NCI-H748 (cell line): ENCODE measurements at regions not wholly inside any gene's neighbourhood (a gene's known extent, or its start where the extent isn't known, plus 50 kb on each side); places are given as distances from the start of the nearest gene placed in this dataset.
A peak's percentile ranks its signal among the peaks of the same experiment; 100 is the strongest.

Source experiments
- DNase-seq: peaks from one replicate; lab custom pipeline; 2025; ENCODE audit not compliant: unreplicated experiment; lab: John Stamatoyannopoulos, UW

DNA sequence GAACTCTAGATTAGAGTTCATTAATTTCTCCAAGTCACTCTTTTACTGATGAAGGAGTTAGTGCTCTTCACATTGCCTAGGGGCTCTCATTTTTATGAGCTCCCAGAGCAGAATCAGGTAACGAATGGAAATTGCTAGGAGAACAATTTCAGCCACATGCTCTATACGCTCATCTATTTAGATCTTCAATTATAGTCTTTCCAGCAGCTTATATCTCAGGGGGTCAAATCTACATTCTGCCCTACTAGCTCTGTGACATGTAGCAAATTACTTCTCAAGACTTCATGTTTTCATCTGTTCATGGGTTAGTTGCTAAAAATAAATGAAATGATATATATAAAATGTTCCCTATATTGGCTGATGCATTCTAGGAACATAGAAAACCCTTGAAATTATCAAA, 183.6 kb downstream of the PLPP3 start:
- no peak for DNase-seq

- DNase-seq: no peak
These were observed 185.1 kb downstream of the PLPP3 start for GRCh38 chr1:56394298-56394697.

GRCh38 chr1:56390934-56391731, 188.2 kb downstream of the PLPP3 start:
- DNase-seq: no peak

DNA sequence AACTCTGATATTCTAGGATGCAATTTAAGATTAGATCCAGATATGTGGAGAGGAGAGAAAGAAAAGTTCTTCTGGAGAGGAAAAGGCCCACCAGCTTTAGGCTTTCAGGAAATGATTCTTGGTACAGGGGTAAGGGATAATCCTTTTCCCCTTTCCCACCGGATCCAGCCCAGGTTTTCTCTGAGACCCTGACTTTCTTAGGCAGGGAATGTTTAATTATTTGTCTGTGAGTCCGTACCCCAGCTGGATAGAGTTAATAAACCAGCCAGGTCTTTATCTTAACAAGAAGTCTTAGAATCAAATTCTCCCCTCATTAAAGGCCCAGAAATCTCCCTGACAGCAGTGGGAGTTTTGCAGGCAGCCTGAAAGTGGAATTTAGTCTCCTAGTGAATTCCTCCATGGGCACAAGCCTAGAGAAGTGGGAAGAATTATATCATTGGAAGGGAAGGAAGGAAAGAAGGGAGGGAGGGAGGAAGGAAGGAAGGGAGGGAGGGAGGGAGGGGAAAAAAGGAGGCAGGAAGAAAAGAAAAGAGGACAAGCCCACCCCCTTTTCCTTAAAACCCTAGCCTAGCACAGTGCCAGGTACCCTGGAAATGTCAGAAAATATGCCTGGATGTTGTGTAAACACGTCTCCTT, 189.0 kb downstream of the PLPP3 start:
- DNase-seq: no peak

DNA sequence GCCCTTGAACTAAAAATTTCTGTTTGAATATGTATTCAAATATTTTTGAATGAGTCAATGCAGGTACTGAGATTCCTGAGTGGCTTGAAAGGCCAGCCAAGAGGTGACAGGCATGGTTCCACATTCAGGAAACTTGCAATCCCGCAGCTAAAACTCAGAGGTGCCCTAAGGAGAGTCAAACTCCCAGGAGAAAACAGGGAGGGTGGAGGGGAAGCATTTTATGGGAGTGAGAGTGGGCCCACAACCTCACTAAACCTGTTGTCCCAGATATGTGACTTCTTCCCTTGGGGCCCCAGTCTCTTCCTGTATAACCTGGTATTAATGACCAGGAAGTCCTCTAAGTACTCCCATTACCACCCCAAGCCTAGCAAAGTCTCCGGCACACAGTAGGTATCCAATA, 189.6 kb downstream of the PLPP3 start:
- no peak for DNase-seq

GRCh38 chr1:56387071-56387740, 192.2 kb downstream of the PLPP3 start:
- DNase-seq: no peak

DNA sequence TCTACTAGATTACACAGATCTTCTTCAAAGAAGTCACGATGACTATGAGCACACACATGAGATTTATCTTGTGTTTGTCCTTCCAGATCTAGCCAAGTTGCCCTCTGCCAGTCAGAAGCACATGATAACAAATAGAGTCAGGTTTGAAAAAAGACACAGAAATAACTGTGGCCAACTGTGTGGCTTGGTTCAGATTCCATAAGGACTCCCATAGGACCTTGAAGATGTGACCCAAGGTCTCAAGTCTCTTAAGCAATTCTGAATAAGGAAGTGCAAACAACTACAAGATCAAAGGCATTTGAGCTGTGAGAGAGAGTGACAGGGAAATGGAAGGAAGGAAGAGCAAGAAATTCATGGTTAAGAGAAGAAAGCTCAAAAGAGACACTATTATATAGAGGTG, 194.0 kb downstream of the PLPP3 start:
- DNase-seq: no peak

DNA sequence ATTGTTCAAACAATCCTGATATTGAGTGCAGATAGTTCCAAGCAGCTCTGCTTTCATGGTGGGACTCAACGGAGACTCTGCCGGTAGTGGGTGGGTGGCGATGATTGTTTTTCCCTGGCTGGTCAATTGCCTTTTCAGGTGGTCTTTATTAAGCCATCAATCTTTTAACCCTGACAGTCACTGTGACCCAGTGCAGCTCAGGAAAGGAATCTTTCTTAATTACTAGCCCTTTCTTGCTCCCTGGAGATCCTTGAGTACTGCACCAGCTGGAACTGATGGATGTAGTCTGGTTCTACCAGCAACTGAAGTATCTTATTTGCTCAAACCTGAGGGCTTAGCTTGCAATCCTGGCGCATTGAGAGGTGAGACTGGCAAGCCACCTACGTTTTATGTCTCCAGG, 196.4 kb downstream of the PLPP3 start:
- DNase-seq: peak; percentile 14

DNA sequence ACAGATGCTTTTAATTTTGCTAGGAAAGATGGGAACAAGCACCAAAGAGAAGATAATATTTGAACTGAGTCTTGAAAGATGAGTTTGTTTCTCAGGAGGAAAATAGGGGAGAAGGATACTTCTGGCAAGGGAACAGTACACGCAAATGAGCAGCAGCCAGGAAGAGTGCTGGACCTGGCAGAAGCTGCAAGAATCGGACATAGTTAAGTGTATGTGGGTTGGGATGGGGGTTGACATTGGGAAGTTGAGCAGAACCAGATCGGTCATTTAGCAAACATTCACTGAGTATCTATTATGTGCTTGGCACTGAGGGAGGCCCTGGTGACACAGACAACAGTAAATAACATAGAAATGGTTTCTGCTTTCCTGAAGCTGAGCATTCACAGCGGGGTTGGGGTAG, 198.8 kb downstream of the PLPP3 start:
- DNase-seq: no peak

DNA sequence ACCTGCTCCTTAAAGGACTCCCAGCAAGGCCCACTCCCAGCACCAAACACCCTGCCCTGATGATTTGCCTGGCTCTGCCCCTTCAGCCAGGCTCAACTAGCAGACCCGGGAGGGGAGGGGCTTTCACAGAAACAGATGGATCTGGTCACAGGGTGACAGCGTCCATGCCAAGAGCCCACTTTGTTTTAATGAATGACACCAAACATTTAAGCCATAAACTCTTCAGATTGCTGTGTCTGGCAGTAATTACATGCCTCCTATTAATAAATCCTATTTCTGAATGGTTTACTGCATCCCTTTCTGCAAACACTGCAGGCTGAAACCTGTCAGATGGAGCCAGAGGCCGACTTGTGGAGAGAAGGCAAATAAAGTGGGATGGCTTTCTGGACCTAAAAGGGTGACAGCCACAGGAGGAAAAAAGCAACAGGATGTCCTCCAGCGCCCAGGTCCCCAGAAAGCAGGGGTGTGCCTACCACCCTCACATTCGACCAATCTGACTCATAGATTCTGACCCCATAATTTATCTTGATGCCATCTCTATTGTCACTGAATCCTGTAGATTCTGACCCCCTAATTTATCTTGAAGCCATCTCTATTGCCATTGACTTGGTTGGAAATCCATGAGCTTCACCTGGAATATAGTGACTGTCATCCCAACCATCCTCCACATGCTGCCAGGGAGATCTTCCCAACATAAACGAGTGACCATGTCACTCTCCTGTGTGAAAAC, 200.9 kb downstream of the PLPP3 start:
- peak; percentile 94 for DNase-seq

DNA sequence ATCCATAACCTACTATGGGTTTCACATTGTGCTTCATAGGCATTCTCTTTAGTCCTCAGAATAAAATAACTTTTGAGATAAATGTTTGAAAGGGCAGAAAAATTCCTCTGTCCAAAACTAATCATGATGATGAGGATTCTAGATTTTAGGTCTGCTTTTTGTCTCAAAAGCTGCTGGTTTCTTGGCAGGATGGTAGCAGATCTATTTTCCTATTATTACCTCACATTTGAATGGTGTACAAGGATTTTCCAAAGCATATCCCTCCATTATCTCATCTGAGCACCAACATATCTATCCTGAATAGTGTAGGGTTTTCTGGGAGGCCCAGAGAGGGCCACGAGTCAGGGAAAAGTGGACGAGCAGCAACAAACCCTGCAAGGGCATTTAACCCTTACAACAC, 201.9 kb downstream of the PLPP3 start:
- DNase-seq: no peak

- DNase-seq: peak; percentile 77
These were observed 203.0 kb downstream of the PLPP3 start for GRCh38 chr1:56376188-56376984.

GRCh38 chr1:56375326-56375804, 204.0 kb downstream of the PLPP3 start:
- peak; percentile 80 for DNase-seq

- DNase-seq: peak; percentile 13
These were observed 205.1 kb downstream of the PLPP3 start for GRCh38 chr1:56374026-56374974.

DNA sequence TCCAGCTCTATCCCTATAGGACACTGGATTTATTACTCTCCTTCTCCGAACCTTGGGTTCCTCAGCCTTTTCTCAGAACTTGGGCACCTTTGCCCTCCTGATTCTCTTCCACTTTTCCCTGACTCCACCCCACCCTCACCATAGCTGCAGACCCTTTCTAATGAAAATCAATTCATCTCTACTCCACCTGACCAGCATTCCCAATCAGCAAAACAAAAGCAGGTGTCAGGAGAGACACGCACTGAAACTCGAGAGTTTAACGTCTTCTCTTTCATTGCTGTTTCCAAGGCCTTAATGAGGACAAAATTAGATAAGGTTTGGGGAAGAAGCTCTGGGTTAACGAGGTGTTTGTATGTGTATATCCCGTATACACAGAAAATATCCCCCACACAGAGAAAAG, 208.8 kb downstream of the PLPP3 start:
- DNase-seq: peak; percentile 12

GRCh38 chr1:56363007-56363770, 216.2 kb downstream of the PLPP3 start:
- no peak for DNase-seq

GRCh38 chr1:56360021-56360420, 219.3 kb downstream of the PLPP3 start:
- DNase-seq: no peak

GRCh38 chr1:56359056-56359455, 220.3 kb downstream of the PLPP3 start:
- no peak for DNase-seq
